ENCODE measurements at regions not wholly inside any gene's neighbourhood (a gene's known extent, or its start where the extent isn't known, plus 50 kb on each side); places are given as distances from the start of the nearest gene placed in this dataset.

DNA sequence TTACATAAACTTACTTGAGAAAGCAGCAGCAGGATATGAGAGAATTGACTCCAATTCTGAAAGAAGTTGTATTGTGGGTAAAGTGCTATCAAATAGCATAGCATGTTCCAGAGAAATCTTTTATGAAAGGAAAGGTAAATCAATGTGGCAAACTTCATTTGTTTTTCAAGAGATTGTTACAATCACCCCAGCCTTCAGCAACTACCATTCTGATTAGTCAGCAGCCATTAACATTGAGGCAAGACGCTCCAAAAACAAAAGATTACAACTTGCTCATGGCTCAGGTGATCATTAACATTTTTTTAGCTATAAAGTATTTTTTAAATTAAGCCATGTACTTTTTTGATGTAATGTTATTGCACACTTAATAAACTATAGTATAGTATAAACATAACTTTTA, 357.2 kb downstream of the TMEM135 start:
- ChIA-PET POLR2A (no interaction called here), CTCF (no interaction called here)
- peaks cover 0 to 11% (median 3%) of the 10 kb centered on the region in 4 experiments for H3K4me1 ChIP-seq (ENCODE audit: control extremely low read depth in 1 of 4, control insufficient read depth in 4 of 4, insufficient read depth in 4 of 4, low read length in 3 of 4)
- H3K27me3 ChIP-seq (replicated peaks in 2 of 5; ENCODE audit: control insufficient read depth in 4 of 5, insufficient read depth in 5 of 5, low read length in 4 of 5) = no peaks in the 10 kb centered on the region
- H3K27ac ChIP-seq (ENCODE audit: insufficient read depth in 1 of 2, low read depth in 1 of 2, low read length in 2 of 2, poor library complexity in 1 of 2, severe bottlenecking in 2 of 2) = no peak overlapping the region
- no peaks in the 10 kb centered on the region for H3K9me3 ChIP-seq (ENCODE audit: control extremely low read depth in 1 of 5, control insufficient read depth in 4 of 5, insufficient read depth in 2 of 5, low read depth in 1 of 5, low read length in 4 of 5)
- no peak overlapping the region for H3K4me3 ChIP-seq (ENCODE audit: control insufficient read depth in 1 of 7, extremely low read depth in 1 of 7, insufficient read depth in 4 of 7, low read depth in 2 of 7, low read length in 6 of 7)
- no peak for DNase-seq
- WGBS (ENCODE audit: insufficient coverage) = no CpG with 5 or more reads among the region's 1 CpG
- H3K36me3 ChIP-seq (ENCODE audit: control insufficient read depth in 4 of 4, insufficient read depth in 4 of 4, low read length in 3 of 4) = no peaks in the 10 kb centered on the region

DNA sequence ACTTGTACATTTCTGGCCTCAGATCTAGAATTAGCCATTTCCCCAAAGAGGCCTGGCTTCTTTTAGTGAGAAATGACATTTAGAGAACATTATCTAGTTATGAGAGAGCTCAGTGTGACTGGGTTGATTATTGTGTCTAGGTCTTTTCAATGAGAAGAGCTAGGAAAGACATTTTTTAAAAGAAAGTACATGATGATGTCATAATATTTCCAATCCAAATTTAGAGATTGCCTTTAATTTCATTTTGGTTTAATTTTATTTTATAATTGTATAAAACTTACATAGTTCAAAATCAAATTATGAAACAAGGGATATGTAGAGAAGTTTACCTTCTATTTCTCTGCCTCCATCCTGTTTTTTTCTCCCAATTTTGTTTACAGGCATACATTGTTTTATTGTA, 354.9 kb downstream of the TMEM135 start:
- no peaks in the 10 kb centered on the region for H3K9me3 ChIP-seq (ENCODE audit: control extremely low read depth in 1 of 5, control insufficient read depth in 4 of 5, insufficient read depth in 2 of 5, low read depth in 1 of 5, low read length in 4 of 5)
- POLR2A ChIA-PET = no interaction called here

DNA sequence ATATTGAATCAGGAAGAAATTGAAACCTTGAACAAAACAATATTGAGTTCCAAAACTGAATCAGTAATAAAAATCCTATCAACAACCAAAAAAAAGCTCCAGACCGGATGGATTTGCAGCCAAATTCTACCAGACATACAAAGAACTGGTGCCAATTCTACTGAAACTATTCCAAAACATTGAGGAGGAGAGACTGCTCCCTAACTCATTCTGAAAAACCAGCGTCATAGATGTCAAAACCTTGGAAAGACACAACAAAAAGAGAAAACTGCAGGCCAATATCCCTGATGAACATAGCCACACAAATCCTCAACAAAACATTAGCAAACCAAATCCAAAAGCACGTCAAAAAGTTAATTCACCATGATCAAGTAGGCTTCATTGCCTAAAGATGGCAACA, 353.8 kb downstream of the TMEM135 start:
- no peaks in the 10 kb centered on the region for H3K4me1 ChIP-seq (ENCODE audit: control extremely low read depth in 1 of 4, control insufficient read depth in 4 of 4, insufficient read depth in 4 of 4, low read length in 3 of 4)
- H3K9me3 ChIP-seq (ENCODE audit: control extremely low read depth in 1 of 5, control insufficient read depth in 4 of 5, insufficient read depth in 2 of 5, low read depth in 1 of 5, low read length in 4 of 5) = peaks cover 0 to 3% (median 0%) of the 10 kb centered on the region in 5 experiments
- POLR2A ChIA-PET = no interaction called here
- no peaks in the 10 kb centered on the region for H3K27me3 ChIP-seq (replicated peaks in 2 of 5; ENCODE audit: control insufficient read depth in 4 of 5, insufficient read depth in 5 of 5, low read length in 4 of 5)
- no peaks in the 10 kb centered on the region for H3K36me3 ChIP-seq (ENCODE audit: control insufficient read depth in 4 of 4, insufficient read depth in 4 of 4, low read length in 3 of 4)
- DNase-seq = no peak
- no CpG with 5 or more reads among the region's 3 CpGs for WGBS (ENCODE audit: insufficient coverage)
- H3K27ac ChIP-seq (ENCODE audit: insufficient read depth in 1 of 2, low read depth in 1 of 2, low read length in 2 of 2, poor library complexity in 1 of 2, severe bottlenecking in 2 of 2) = no peak overlapping the region
- no peak overlapping the region for H3K4me3 ChIP-seq (ENCODE audit: control insufficient read depth in 1 of 7, extremely low read depth in 1 of 7, insufficient read depth in 4 of 7, low read depth in 2 of 7, low read length in 6 of 7)
- CTCF ChIA-PET = no interaction called here

More for the DNA sequence above, 354.9 kb downstream of the TMEM135 start:
- no peaks in the 10 kb centered on the region for H3K27me3 ChIP-seq (replicated peaks in 2 of 5; ENCODE audit: control insufficient read depth in 4 of 5, insufficient read depth in 5 of 5, low read length in 4 of 5)
- H3K4me3 ChIP-seq (ENCODE audit: control insufficient read depth in 1 of 7, extremely low read depth in 1 of 7, insufficient read depth in 4 of 7, low read depth in 2 of 7, low read length in 6 of 7) = no peak overlapping the region
- no peaks in the 10 kb centered on the region for H3K36me3 ChIP-seq (ENCODE audit: control insufficient read depth in 4 of 4, insufficient read depth in 4 of 4, low read length in 3 of 4)
- CTCF ChIA-PET = interaction anchor here (0.8 kb wide), 1 partner anchor 37 kb away, joined by 3 read pairs; no protein-coding TSS in a partner anchor
- DNase-seq = no peak
- peaks cover 0 to 9% (median 3%) of the 10 kb centered on the region in 4 experiments for H3K4me1 ChIP-seq (ENCODE audit: control extremely low read depth in 1 of 4, control insufficient read depth in 4 of 4, insufficient read depth in 4 of 4, low read length in 3 of 4)
- no peak overlapping the region for H3K27ac ChIP-seq (ENCODE audit: insufficient read depth in 1 of 2, low read depth in 1 of 2, low read length in 2 of 2, poor library complexity in 1 of 2, severe bottlenecking in 2 of 2)

DNA sequence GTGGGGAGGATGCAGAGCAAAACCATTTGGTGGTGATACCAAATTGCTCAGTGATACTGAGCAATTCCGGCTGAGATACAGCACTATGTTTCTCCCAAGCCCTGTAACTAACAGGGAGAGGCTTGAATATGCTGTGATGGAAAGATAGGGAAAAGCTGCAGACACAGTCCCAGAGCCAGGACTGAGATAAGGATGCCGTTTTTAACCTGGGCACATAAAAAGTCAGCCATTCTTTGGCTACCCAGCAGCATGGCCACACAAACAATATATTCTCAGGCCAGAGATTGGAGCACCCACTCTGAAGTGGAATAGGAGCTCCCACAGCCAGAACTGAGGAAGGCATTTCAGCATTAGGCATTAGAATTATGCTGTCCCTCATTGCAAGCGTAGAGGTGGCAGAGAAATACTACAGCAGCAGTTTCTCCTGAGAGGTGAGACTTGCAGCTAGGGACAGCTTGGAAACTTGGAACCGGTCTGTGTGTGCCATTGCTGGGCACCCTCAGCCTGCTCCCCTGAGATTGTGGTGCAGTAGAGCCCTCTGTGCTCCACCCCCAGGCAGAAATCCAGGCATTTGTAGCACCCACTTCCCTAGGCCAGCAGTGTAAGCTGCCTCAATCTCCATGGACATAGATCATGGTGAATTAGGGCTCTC, 346.5 kb downstream of the TMEM135 start:
- Histone ChIP-seq H3K4me1 (ENCODE audit: control extremely low read depth in 1 of 4, control insufficient read depth in 4 of 4, insufficient read depth in 4 of 4, low read length in 3 of 4) (no peaks in the 10 kb centered on the region), H3K36me3 (ENCODE audit: control insufficient read depth in 4 of 4, insufficient read depth in 4 of 4, low read length in 3 of 4) (no peaks in the 10 kb centered on the region), H3K27ac (ENCODE audit: insufficient read depth in 1 of 2, low read depth in 1 of 2, low read length in 2 of 2, poor library complexity in 1 of 2, severe bottlenecking in 2 of 2) (no peak overlapping the region), H3K4me3 (ENCODE audit: control insufficient read depth in 1 of 7, extremely low read depth in 1 of 7, insufficient read depth in 4 of 7, low read depth in 2 of 7, low read length in 6 of 7) (no peak overlapping the region), H3K9me3 (ENCODE audit: control extremely low read depth in 1 of 5, control insufficient read depth in 4 of 5, insufficient read depth in 2 of 5, low read depth in 1 of 5, low read length in 4 of 5) (peaks cover 0 to 8% (median 3%) of the 10 kb centered on the region in 5 experiments), H3K27me3 (replicated peaks in 2 of 5; ENCODE audit: control insufficient read depth in 4 of 5, insufficient read depth in 5 of 5, low read length in 4 of 5) (no peaks in the 10 kb centered on the region)
- no peak for DNase-seq
- 92% methylated on average over 4 of the region's 4 CpGs for WGBS (ENCODE audit: insufficient coverage)
- ChIA-PET CTCF (interaction anchor here (1.2 kb wide), 2 partner anchors 29 to 31 kb away, joined by 3 read pairs; no protein-coding TSS in a partner anchor), POLR2A (no interaction called here)

DNA sequence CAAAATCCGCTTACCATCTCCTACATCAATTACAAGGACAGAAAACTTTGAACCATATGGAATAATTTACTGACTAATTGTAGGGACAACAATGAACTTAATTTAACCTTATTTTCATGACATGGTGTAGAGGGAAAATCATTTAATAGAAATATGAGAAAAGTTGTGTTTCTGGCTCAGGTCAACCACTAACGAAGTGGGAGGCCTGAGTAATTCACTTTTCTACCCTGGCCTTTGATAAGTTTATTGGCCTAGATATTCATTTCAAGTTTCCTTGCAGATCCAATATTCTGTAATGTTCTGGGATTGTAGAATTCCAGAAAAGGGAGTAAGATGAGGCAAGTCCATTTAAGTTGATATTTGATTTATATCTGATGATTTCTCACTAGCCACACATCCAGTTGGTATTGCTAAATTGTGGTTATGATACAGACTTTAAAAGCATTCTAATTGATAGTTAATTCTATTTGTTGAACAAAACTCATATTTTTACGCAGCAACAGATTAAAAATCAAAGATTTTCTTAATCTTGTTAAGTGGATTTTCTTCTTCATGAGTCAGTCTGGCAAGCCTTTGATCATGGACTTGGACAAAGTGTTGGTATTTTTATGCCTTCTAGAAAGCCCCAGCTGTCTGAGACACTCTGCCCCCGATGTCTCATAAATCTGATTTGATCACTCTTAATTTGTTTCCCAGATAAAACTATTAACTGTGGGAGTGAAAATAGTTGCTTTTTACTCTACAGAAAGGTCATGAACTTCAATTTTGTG, 336.5 kb downstream of the TMEM135 start:
- H3K27ac ChIP-seq (ENCODE audit: insufficient read depth in 1 of 2, low read depth in 1 of 2, low read length in 2 of 2, poor library complexity in 1 of 2, severe bottlenecking in 2 of 2) = no peak overlapping the region
- peaks cover 0 to 3% (median 0%) of the 10 kb centered on the region in 5 experiments for H3K9me3 ChIP-seq (ENCODE audit: control extremely low read depth in 1 of 5, control insufficient read depth in 4 of 5, insufficient read depth in 2 of 5, low read depth in 1 of 5, low read length in 4 of 5)
- peaks cover 4 to 21% (median 8%) of the 10 kb centered on the region in 4 experiments for H3K4me1 ChIP-seq (ENCODE audit: control extremely low read depth in 1 of 4, control insufficient read depth in 4 of 4, insufficient read depth in 4 of 4, low read length in 3 of 4)
- ChIA-PET POLR2A (no interaction called here), CTCF (no interaction called here)
- no peaks in the 10 kb centered on the region for H3K27me3 ChIP-seq (replicated peaks in 2 of 5; ENCODE audit: control insufficient read depth in 4 of 5, insufficient read depth in 5 of 5, low read length in 4 of 5)
- no peak overlapping the region for H3K4me3 ChIP-seq (ENCODE audit: control insufficient read depth in 1 of 7, extremely low read depth in 1 of 7, insufficient read depth in 4 of 7, low read depth in 2 of 7, low read length in 6 of 7)
- no peak for DNase-seq
- H3K36me3 ChIP-seq (ENCODE audit: control insufficient read depth in 4 of 4, insufficient read depth in 4 of 4, low read length in 3 of 4) = no peaks in the 10 kb centered on the region
- no CpG with 5 or more reads among the region's 4 CpGs for WGBS (ENCODE audit: insufficient coverage)

All from common myeloid progenitor, CD34-positive (primary cell).